RPMI8226 (cell line): ENCODE measurements at regions not wholly inside any gene's neighbourhood (a gene's known extent, or its start where the extent isn't known, plus 50 kb on each side); places are given as distances from the start of the nearest gene placed in this dataset.

Experiments
- DNase-seq: peaks from one replicate; pipeline ENCODE4 v3.0.0-alpha.2; 2015

- no peak for DNase-seq
Observed at GRCh38 chr4:8773124-8773931, 98.3 kb downstream of the HMX1 start.

GRCh38 chr4:8772499-8773123 lies 99.0 kb downstream of the HMX1 start:
- no peak for DNase-seq

GRCh38 chr4:8771666-8772065 lies 100.0 kb downstream of the HMX1 start:
- DNase-seq: no peak

- no peak for DNase-seq
Observed at GRCh38 chr4:8771258-8771590, 100.4 kb downstream of the HMX1 start.

GRCh38 chr4:8770518-8771257 lies 101.0 kb downstream of the HMX1 start:
- DNase-seq: peak; percentile 34

GRCh38 chr4:8769645-8770517 lies 101.8 kb downstream of the HMX1 start:
- no peak for DNase-seq

- DNase-seq: no peak
Observed at GRCh38 chr4:8768357-8768999, 103.2 kb downstream of the HMX1 start.

GRCh38 chr4:8766610-8767009 lies 105.0 kb downstream of the HMX1 start:
- no peak for DNase-seq

- no peak for DNase-seq
Observed at GRCh38 chr4:8765631-8766590, 105.7 kb downstream of the HMX1 start.

- DNase-seq: no peak
Observed at GRCh38 chr4:8765084-8765483, 106.6 kb downstream of the HMX1 start.

- DNase-seq: no peak
Observed at GRCh38 chr4:8763966-8764901, 107.4 kb downstream of the HMX1 start.

- DNase-seq: no peak
Observed at GRCh38 chr4:8762951-8763735, 108.5 kb downstream of the HMX1 start.

- no peak for DNase-seq
Observed at GRCh38 chr4:8762356-8762755, 109.3 kb downstream of the HMX1 start.

- no peak for DNase-seq
Observed at GRCh38 chr4:8761824-8762205, 109.8 kb downstream of the HMX1 start.

GRCh38 chr4:8761167-8761823 lies 110.3 kb downstream of the HMX1 start:
- DNase-seq: no peak

- DNase-seq: no peak
Observed at GRCh38 chr4:8760561-8760960, 111.1 kb downstream of the HMX1 start.

- DNase-seq: peak; percentile 11
Observed at GRCh38 chr4:8759987-8760386, 111.7 kb downstream of the HMX1 start.

GRCh38 chr4:8756816-8757215 lies 114.8 kb downstream of the HMX1 start:
- DNase-seq: no peak
